ENCODE measurements at regions not wholly inside any gene's neighbourhood (a gene's known extent, or its start where the extent isn't known, plus 50 kb on each side); places are given as distances from the start of the nearest gene placed in this dataset.

- Histone ChIP-seq H3K9me3 (no peaks in the 10 kb centered on the region), H3K27me3 (no peaks in the 10 kb centered on the region), H3K4me1 (no peaks in the 10 kb centered on the region), H3K4me3 (no peak overlapping the region), H3K27ac (no peak overlapping the region), H3K36me3 (no peaks in the 10 kb centered on the region)
- DNase-seq (ENCODE audit: low spot score) = no peak
- TF ChIP-seq CTCF (IDR thresholded peaks at IDR 0.05) = no peak
Measured at GRCh38 chr7:9242636-9243035, 809.2 kb downstream of the NXPH1 start.

- no peaks in the 10 kb centered on the region for H3K4me1 ChIP-seq
- DNase-seq (ENCODE audit: low spot score) = no peak
- no peaks in the 10 kb centered on the region for H3K27me3 ChIP-seq
- no peaks in the 10 kb centered on the region for H3K36me3 ChIP-seq
- no peaks in the 10 kb centered on the region for H3K9me3 ChIP-seq
- TF ChIP-seq CTCF (IDR thresholded peaks at IDR 0.05) = no peak
- H3K27ac ChIP-seq = no peak overlapping the region
- no peak overlapping the region for H3K4me3 ChIP-seq
Measured at GRCh38 chr7:9250876-9251275, 817.5 kb downstream of the NXPH1 start.

GRCh38 chr7:9264395-9264794 lies 831.0 kb downstream of the NXPH1 start:
- H3K4me1 ChIP-seq = no peaks in the 10 kb centered on the region
- no peak overlapping the region for H3K27ac ChIP-seq
- H3K27me3 ChIP-seq = no peaks in the 10 kb centered on the region
- no peak for DNase-seq (ENCODE audit: low spot score)
- H3K9me3 ChIP-seq = peaks cover 0 to 9% of the 10 kb centered on the region in 2 donors
- H3K4me3 ChIP-seq = no peak overlapping the region
- TF ChIP-seq CTCF (IDR thresholded peaks at IDR 0.05) = no peak
- H3K36me3 ChIP-seq = no peaks in the 10 kb centered on the region

- no peaks in the 10 kb centered on the region for H3K4me1 ChIP-seq
- H3K36me3 ChIP-seq = no peaks in the 10 kb centered on the region
- H3K4me3 ChIP-seq = no peak overlapping the region
- no peak for TF ChIP-seq CTCF (IDR thresholded peaks at IDR 0.05)
- no peak overlapping the region for H3K27ac ChIP-seq
- H3K27me3 ChIP-seq = no peaks in the 10 kb centered on the region
- H3K9me3 ChIP-seq = no peaks in the 10 kb centered on the region
- DNase-seq (ENCODE audit: low spot score) = no peak
Measured at GRCh38 chr7:9280088-9280487, 846.7 kb downstream of the NXPH1 start.

GRCh38 chr7:9283246-9283645 lies 849.8 kb downstream of the NXPH1 start:
- DNase-seq (ENCODE audit: low spot score) = no peak
- Histone ChIP-seq H3K4me1 (no peaks in the 10 kb centered on the region), H3K27ac (no peak overlapping the region), H3K4me3 (no peak overlapping the region), H3K27me3 (no peaks in the 10 kb centered on the region), H3K9me3 (no peaks in the 10 kb centered on the region), H3K36me3 (no peaks in the 10 kb centered on the region)
- no peak for TF ChIP-seq CTCF (IDR thresholded peaks at IDR 0.05)

GRCh38 chr7:9302436-9302835 lies 869.0 kb downstream of the NXPH1 start:
- H3K9me3 ChIP-seq = no peaks in the 10 kb centered on the region
- no peaks in the 10 kb centered on the region for H3K27me3 ChIP-seq
- no peaks in the 10 kb centered on the region for H3K36me3 ChIP-seq
- H3K4me1 ChIP-seq = no peaks in the 10 kb centered on the region
- no peak overlapping the region for H3K27ac ChIP-seq
- no peak for DNase-seq (ENCODE audit: low spot score)
- no peak overlapping the region for H3K4me3 ChIP-seq
- no peak for TF ChIP-seq CTCF (IDR thresholded peaks at IDR 0.05)

All from right atrium auricular region (tissue), 2 donors.